Activated CD4-positive, CD25-positive, alpha-beta regulatory T cell (primary cell): ENCODE measurements at regions not wholly inside any gene's neighbourhood (a gene's known extent, or its start where the extent isn't known, plus 50 kb on each side); places are given as distances from the start of the nearest gene placed in this dataset.
"Not testable (repeated sequence)": the region's sequence is repeated elsewhere in the genome, so short reads cannot be mapped to it uniquely, and the experiment has no call there.

Experiments used
- DNase-seq, 4 experiments: peaks; one replicate each; lab custom pipeline; 2025; lab: John Stamatoyannopoulos, UW

DNA sequence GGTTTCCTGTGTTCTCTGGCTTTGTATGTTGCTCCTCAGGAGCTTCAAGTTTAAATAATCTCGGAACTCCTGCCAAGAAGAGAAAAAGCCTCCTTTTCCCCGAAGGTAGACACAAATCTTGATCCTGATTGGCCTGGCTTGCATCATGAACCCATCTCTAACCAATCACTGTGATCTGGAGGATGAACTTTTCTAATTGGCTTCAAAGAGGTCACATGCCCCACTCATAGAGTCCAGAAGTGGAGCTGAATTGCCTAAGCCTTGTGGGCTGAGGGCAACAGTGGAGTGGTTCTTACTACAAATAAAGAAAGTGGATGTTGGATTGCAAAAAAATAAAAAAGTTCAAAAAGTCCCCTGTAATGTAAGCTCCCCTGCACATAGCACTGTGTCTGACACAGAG lies 245.9 kb downstream of the MID1IP1 start:
- no peak for DNase-seq

- no peak for DNase-seq
Measured at GRCh38 chrX:39049975-39050374, 248.7 kb downstream of the MID1IP1 start.

- DNase-seq = no peak
Measured at GRCh38 chrX:39050427-39050826, 249.2 kb downstream of the MID1IP1 start.

DNA sequence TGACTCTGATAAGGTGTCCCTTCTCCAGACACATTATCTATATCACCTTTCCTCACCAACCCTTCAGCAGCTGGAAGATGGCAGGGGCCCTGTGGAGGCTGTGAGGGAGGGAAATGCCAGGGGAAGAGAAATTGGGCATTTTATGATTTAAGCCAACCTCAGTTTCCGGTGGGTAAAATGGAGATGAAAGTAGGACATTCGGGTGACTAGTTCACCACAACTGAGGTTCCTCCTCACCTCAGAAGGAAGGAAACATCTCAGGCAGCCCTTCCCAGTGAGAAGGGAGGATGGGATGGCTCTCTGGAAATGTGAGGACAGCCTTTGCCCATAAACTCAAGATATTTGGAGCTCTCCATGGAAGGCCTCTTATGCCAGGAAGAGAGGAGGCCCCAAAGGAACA lies 251.5 kb downstream of the MID1IP1 start:
- no peak for DNase-seq

DNA sequence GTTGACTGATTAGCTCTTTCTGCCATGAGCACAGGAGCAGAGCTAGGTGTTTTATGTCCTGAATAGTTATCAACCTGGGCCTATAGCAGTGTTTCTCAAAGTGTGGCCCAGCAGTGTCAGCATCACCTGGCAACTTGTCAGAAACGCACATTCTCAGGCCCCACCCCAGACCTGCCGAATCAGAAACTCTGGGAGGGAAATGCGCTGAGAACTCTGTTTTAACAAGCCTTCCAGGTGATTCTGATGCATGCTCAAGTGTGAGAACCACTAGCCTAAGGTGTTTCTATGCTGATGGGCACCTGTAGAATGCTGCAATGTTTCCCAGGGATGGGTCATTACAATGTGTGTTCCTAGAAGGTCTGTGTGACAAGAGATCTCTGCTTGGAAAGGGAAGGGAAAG lies 257.5 kb downstream of the MID1IP1 start:
- DNase-seq = no peak

- DNase-seq = no peak
Measured at GRCh38 chrX:39059866-39060265, 258.6 kb downstream of the MID1IP1 start.

DNA sequence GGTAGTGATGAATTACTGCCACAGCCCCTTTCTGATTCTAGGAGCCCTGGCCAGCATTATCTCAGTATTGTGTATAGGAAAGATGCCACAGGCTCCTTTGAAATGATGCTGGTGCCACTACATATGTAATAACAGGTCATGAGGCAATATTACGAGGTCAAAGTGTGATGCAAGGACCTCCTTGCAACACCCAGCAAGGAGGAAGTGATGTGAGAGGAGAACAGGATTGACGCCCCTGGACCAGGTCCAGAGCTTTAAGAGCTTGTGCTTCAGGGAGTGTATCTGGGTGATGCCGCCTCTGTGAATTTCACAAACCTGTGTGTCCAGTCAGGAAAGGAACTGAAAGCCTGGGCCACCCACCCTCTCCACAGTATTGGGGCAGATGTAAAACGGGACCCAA lies 261.8 kb downstream of the MID1IP1 start:
- no peak for DNase-seq

DNA sequence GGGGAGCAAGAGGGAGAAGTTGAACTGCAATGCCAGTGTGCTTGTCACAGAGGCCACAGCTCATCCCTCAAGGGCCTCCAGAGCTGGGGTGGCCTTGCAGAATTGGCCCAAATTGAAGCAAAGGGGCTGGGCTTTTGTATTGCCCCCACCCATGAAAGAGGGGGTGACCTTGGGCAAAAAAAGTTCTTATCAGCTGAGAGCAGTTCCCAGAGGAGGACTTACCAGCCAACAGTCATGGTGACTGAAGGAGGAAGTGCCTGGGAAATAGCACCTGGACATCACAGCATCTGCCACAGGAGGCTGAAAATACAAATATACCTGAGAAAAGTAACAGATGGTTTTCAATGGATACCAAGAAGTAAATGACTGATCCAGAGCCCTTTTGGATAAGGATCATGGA lies 262.4 kb downstream of the MID1IP1 start:
- DNase-seq = no peak

DNA sequence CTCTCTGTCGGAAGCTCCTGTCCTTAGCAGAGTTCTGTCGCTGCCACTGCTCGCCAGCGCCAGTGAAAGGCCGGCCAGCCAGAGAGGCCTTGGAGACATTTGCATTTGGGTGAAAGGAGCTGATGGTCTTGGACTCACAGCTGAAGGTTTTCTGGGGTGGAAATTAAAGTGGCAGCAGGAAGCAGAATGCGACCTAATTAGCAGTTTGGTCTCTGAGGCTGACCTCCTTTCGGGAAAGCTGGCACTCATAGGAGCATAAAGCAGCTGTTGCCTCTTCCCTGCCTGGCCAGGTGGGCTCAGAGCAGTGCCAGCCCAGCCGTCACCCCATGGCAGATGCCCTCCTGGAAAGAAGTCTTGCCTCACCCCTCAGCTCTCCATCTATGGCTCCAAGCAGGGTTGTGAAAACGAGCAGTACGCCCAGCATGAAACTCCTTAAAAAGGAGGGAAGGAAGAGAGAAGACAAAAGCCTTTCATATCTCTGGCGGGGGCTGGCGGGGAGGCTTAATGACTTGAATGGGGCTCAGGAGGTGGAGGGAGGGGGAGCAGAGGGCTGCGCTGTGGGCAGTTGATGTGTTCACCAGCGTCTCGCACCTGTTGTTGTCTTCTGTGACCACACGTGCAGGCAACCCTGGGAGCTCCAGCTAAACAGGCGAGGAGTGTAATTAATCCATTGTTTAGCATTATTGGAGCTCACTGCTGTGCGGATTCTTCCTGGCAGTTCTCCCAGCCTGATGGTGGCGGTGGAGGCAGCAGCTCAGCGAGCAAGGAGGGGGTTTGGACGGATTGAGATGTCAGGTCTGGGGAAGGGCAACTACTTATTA lies 264.0 kb downstream of the MID1IP1 start:
- DNase-seq = no peak

- DNase-seq = no peak
Measured at GRCh38 chrX:39067866-39068265, 266.6 kb downstream of the MID1IP1 start.

GRCh38 chrX:39068634-39069033 lies 267.4 kb downstream of the MID1IP1 start:
- not testable (repeated sequence) for DNase-seq

- DNase-seq = no peak
Measured at GRCh38 chrX:39070009-39070408, 268.8 kb downstream of the MID1IP1 start.

DNA sequence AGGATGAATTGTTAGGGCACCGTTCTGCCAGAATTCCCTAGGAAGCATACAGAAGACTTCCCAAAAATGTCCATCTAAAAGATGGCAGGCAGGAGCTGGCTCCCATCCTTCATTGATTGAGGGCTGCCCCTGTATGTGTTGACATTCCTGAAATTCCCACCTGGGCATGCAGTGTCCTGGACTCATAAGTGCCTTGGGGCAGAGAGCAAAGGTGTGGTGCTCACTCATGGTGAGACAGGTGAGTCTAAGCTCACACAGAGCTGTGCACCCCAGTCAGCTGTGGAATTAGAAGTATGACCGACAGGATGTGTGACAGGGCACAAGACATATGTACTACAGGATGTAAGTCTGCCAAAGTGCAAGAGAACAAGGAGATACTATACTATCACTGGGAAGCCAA lies 271.9 kb downstream of the MID1IP1 start:
- DNase-seq = no peak

DNA sequence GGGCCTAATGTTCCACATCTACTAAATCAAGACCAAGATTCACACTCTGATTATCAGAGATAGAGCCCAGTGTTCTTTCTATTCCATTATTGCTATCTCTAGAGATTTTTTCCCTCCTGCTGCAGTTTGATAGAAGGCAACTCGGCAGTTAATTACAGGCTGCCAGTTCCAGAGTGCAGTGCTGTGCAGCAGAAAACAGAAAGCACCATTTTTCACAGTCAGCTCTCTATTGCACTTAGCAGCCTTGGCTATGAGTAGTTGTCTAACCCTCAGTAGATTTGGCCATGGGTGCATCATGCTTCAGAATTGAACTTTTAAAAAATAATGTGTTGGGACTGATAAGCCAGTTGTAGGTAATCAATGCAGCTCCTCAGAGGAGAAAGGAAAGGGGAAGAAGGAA lies 295.3 kb downstream of the MID1IP1 start:
- DNase-seq = no peak

GRCh38 chrX:39104745-39105144 lies 303.5 kb downstream of the MID1IP1 start:
- DNase-seq = no peak

- no peak for DNase-seq
Measured at GRCh38 chrX:39112143-39112542, 310.9 kb downstream of the MID1IP1 start.

DNA sequence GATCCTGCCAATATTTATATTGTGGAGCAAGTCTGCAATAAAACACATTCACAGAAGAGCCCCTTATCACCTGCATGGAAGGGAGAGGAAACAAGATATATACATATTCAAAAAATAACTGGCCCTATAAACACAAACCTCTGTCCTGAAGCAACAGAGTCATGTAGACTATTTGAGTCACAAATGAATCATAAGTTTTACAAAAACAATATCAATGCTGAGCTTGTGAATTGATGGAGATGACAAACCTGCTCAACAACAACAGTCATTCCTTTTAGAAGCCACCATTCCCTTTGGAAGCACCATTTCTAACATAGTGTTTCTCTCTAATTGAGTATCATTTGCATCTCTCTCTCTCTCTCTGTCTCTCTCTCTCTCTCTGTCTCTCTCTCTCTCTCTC lies 313.9 kb downstream of the MID1IP1 start:
- DNase-seq = no peak

DNA sequence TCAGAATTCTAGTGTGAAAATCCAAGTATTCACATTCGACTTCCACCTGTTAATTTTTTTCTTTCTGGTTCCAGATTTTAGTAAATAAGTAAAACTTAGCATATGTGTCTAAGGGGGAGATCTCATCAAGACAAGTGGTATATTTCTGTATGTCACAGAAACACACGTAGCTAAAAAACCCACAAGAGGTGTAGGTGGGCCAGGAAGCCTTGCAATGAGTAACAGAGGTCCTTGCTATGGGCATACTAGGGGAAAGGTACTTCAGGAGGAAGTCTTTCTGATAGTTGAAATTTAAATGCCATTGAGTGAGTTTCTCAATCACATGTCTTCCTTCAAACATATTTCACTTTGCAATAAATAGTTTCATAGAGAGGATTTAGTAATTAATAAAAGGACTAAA lies 315.8 kb downstream of the MID1IP1 start:
- DNase-seq = no peak

GRCh38 chrX:39121903-39122302 lies 320.6 kb downstream of the MID1IP1 start:
- no peak for DNase-seq

DNA sequence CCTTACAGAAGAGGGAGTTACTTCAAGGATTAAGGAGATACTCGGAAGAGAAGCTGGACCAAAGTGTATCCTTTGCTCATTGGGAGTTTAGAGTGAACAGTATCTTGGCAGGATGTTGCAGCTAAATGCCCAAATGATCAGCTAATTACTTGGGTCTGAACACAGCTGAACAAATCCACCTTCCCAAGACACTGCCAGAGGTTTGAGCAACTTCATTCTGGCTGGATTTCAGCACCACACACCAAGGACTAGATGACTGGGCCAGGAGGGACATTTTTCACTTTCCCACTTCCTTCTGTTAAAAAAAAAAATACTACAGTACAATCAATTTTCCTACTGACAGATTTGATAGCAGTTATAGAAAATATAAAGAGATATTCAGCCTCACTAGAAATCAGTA lies 324.6 kb downstream of the MID1IP1 start:
- DNase-seq = no peak

DNA sequence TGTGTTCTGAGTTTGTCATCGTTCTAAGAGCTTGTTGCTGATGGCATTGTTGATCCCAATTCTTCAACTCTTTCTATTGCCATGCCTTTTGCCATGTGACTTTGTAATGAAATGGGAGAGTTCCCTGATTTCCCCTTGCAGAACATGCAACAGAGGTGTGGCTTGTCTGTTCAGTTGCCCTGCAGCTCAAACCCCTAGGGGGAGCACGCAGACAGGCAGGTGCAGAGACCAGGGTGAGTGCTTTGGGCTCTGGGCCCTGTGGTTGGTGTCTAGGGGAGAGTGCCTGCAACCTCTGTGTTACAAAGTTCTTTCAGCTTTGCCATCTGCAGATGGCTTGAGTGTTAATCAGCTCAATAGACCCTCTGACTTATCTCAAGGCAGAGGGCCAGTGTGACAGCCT lies 332.7 kb downstream of the MID1IP1 start:
- DNase-seq = no peak

DNA sequence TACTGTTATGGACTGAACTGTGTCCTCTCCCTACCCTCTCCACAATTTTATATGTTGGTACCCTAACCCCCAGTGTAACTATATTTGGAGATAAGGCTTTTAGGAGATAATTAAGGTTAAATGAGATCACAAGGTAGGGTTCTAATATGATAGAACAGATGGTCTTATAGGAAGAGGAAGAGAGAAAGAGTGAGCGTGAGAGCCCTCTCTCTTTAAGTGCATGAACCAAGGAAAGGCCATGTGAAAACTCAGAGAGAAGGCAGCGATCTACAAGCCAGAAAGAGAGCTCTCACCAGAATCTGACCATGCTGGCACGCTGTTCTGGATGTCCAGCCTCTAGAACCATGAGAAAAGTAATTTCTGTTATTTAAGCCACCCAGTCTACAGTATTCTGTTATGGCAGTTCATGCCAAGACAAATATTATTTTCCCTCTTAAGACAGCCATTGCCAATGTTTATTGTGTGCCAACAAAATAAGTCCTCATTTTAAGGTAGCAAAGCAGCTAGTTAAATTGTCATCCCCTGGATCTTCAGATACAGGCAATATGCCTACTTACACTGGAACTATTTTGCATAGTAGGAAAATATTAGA lies 336.2 kb downstream of the MID1IP1 start:
- no peak for DNase-seq

- no peak for DNase-seq
Measured at GRCh38 chrX:39140581-39140980, 339.3 kb downstream of the MID1IP1 start.

DNA sequence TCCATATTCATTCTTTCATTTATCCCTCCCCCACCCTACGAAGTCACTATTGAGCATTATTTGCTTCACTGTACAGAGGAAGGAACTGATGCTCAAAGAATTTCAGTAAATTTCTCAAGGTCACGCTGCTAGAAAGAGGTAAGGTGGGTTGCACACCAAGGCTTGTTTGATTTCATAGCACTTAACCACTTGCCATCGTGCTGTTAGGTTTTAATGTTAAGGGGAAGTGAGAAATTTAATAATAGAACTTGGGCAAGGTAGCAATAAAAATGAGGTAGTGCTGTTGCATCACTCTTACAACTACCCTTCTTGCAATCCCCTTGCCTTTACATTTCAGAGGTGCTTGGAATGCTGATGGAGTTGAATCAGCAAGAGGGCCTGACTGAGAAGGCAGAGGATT lies 343.1 kb downstream of the MID1IP1 start:
- DNase-seq = no peak
